SH-SY5Y (cell line): ENCODE measurements at regions not wholly inside any gene's neighbourhood (a gene's known extent, or its start where the extent isn't known, plus 50 kb on each side); places are given as distances from the start of the nearest gene placed in this dataset.

Experiments
- GATA2 ChIP-seq: IDR thresholded peaks from 2 replicates; pipeline ENCODE4 v1.6.1; 2011; ENCODE audit warnings: mild to moderate bottlenecking, low read depth, low read length
- GATA3 ChIP-seq: IDR thresholded peaks from 2 replicates; pipeline ENCODE4 v1.6.1; 2011; ENCODE audit warnings: low read depth, mild to moderate bottlenecking, low read length, moderate library complexity

DNA sequence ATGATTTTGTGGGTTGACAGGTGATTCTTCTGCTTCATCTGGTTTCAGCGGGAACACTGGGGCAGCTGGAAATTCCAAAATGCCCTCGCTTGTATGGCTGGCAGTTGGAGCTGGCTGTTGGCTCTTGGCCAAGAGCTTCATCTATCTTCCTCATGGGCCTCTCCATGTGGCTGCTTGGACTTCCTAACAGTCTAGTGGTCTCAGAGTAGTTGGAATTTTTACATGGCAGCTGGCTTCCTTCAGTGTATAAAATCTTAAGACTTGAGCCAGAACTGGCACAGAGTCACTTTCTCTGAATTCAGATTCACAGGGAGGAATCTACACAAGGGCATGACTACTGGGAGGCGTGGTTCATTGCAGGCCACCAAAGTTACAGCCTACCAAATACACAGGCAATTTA is 204.9 kb upstream of the RMST start:
- TF ChIP-seq GATA3 (no peak), GATA2 (no peak)

DNA sequence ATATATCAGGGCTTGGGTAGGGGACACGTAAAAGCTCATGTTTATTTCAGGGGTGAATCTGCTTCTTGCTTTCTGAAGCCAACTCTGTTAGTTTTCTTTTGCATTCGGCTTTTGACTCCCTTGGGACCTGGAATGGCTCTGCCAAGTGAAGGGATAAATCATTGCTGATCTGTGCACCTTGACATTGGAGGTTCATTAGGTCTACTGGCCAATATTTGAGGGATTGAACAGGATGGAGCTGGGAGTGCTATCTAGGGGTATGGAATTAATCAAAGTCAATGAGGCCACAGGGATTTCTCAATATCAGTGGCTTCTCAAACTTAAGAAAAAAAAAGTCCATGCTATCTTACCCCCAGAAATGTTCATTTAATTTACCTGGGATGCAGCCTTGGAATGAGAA is 203.5 kb upstream of the RMST start:
- no peak for TF ChIP-seq GATA3
- no peak for TF ChIP-seq GATA2

DNA sequence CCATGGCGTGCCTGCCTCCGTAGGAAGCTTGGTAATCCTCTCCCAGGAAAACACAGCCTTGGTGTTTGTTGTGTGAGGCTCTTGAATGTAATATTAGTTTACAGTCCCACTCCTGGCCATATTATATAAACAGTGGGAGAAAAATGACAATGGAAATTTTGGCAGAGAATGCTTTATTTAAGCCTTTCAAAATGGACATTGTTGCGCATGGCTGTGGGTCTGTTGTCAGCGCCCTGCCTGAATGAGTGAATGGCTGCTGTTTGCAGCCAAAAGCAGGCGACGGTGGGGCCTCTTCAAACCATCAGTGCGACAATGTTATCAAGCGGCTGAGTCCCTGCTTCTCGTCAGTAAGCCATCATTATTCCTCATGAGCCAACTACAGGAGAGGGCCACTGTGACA is 201.8 kb upstream of the RMST start:
- TF ChIP-seq GATA3 (no peak), GATA2 (no peak)

DNA sequence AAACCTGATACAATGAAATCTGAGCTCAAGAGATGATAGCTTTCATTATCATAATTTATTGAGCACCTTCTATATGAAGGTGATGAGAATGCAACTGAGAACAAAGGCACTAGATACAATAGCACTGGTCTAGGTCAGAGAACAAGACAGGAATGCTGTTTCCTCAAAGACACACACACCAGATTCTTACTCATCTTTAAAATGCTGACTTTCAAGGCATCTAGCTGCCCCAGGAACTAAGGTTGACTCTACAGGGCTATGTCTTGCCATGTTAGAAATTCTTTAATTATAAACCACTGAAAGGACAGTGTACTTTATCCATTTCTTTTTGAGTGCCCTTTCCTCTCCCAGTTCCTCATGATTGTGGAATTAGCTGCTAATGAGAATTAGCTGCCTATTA is 195.4 kb upstream of the RMST start:
- no peak for TF ChIP-seq GATA2
- no peak for TF ChIP-seq GATA3

DNA sequence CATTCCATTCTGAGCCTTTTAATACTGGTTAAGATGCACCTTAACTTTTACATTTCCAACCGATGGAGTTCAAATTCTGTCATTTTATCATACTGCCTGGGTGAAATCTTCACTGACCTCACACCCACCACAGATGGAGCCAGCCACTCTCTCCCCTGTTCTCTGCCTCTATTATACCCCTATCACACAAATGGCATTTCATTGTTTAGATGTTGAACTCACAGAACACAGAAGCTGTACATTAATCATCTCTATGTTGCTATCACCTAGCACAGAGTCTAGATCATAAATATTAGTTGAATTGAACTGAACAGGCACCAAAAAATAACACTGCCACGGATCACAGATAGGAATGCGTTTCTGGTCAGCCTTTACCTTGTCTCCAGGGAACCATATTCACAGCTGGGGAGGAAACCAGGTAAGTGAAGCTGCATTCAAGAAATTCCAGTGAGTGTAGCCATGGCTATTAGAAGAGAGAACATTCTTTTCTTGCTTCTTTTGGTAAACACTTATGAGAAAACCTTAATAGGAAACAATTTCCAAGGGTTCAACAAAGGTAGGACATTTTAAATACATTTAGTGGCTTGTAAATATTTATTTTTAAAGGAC is 194.9 kb upstream of the RMST start:
- TF ChIP-seq GATA2 (no peak), GATA3 (no peak)

DNA sequence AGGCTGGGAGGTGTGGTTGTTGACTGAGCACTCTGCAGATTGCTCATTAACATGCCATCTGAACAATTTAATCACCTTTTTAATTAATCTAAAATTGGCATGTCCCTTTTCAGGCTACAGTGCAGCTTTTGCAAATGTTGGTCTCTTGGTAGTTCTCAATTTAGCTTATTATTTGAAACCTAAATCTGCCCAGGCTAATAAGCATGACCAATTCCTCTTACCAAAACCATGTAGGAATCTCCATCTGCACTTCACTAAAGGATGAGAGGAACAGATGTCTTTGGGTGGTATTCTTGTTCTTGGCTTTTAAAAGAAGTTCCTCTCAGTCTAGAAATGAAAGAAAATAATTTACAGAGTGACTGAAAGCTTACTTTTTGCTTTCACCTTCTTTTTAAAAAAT is 190.1 kb upstream of the RMST start:
- TF ChIP-seq GATA3 (no peak), GATA2 (no peak)

DNA sequence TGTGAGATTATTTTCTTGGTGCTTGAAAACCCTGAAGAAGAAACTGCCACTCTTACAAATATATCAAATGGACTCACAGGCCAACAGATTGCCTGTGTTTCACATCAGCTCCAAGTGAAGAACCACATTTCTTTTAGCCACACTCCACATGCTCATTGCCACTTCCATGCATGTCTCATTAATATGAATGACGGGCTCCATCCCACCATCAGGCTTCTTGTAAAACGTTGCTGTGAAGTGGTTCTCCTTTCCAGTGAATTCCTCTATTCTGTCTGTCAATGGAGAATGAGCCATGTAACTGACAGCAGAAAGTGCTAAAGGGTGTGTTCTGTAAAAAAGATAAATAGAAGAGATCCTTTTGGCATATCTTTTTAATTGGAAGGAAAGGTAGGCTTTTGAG is 188.2 kb upstream of the RMST start:
- no peak for TF ChIP-seq GATA2
- no peak for TF ChIP-seq GATA3

DNA sequence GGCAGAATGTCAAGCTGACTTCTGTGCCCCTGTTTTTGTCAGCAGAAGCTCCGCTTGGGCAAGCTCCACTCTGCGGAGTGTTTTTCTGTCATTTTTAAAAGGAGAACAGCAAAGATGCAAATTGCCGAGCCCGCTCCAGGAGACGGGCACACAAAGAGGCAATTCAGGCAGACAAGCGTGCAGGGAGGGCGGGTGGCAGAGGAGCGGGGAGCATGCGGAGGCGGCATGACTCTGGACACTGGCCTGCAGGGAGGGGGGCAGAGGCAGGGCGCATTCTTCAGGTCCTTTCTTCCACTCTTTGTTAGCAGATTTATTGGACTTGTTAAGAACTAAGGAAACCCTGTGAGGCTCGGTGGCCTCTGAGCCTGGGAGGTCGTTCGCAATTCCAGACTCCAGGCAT is 187.3 kb upstream of the RMST start:
- no peak for TF ChIP-seq GATA2
- no peak for TF ChIP-seq GATA3

DNA sequence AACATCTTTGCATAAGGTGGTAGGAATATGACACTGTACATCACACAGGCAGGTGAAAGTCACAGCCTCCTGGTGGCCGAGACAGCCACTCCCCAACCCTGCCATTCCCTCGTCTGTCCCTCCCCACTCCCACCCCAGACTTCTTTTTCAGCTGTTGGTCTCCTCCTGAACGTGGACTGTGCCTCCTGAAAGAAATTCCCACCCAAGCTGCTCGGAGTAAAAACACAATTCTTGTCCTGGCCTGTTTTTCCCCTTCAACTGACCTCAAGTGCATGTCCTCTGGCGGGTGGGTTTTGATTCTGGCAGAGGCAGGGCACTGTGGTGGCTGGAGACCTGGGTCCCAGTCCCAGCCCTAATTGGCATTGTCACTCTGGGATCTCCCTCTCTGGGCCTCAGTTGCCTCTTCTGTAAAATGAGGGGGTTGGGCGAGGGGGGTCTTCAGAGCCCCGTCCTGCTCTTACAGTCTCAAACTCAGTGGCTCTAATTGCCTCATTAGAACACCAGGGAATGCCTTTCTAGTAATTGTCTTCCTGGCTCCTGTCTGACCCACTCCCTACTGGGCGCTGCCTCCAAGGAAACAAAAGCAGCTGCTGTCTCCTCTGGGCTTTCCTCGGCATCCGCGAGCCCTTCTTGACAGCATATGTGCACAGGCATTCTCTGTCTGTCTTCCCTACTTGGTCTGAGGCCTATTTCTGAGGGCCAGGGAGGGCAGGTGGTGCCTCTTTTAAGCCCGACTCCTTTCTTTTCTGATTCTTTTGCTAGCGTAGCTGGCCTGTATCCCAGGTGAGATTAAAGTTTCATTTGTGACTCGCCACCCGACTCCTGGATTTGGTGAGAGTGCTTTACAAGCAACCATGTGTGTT is 186.6 kb upstream of the RMST start:
- TF ChIP-seq GATA3 (no peak), GATA2 (no peak)

DNA sequence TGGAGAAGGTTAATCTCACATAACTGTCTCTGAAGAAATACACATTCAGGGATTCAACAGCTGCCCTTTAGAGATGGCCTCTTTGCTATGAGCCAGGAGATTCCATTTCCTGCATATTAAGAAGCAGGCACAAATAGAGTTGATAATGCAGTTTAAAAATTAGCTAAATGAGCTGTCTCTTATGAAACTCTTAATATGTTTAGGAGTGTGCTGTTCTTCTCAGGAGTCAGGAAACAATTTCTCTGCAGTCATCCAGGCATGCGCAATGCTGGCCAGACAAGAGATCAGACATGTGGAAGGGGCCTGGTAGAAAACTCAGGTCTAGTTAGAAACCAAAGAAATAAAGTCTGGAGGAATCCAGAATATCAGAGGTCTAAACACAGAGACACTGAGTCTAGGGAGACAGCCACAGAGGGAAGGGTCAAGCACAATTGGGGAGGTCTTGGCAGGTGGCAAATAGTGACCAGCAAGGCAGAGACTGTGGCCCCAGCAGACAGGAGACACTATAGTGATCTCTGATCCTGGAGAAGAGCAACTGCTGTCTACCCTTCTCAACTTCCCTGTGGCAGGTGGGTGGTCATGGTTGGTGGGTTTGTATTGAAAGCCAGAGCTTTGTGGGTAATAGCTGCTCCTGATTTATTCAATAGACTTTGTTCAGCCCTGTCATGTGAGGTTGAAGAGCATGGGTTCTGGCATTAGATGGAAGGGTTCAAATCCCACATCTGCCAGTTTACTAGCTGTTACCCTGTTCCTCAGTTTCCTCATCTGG is 185.8 kb upstream of the RMST start:
- TF ChIP-seq GATA3 (no peak), GATA2 (no peak)

DNA sequence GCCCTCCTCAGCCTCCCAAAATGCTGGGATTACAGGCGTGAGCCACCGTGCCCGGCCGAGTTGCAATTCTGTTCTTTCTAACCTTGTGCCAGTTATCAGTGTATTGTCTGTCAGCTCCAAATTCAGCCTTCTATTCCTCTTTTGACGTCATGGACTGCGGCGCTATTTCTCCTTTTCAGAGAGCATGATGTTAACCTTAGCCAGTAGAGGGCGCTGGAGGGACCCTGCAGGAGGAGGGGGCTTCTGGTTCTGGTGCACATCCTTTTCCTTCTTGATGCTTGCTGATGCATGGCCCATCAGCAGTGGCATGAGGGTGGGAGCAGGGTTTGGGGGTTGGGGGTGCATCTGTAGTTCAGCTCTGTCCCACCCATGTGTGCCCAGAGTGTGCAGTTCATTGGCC is 179.3 kb upstream of the RMST start:
- TF ChIP-seq GATA3 (no peak), GATA2 (no peak)

DNA sequence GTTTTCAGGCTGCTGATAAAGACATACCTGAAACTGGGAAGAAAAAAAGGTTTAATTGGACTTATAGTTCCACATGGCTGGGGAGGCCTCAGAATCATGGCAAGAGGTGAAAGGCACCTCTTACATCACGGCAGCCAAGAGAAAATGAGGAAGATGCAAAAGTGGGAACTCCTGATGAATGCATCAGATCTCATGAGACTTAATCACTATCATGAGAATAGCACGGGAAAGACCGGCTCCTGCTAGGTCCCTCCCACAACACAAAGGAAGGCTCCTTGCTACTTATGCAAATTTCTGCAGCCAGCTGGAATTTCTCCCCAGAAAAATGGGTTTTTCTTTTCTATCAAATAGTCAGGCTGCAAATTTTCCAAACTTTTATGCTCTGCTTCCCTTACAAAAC is 174.1 kb upstream of the RMST start:
- TF ChIP-seq GATA3 (no peak), GATA2 (no peak)

DNA sequence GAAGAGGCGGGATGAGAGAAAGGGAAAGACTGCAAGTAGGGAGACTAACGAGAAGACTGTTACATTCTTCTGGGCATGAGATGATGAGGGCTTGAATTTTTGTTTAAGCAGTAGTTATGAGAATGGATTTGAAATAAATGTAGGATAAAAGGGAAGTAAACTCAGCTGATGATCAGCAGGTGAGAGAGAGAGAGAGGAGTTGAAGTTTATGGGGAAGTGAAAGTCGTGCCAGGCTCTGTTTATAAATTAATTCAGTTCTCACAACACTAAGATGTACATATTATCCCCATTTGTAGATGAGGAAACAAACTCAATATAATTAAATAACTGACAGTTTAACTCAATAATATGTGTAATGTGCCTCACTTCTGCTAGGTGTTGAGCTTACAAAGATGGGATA is 170.0 kb upstream of the RMST start:
- TF ChIP-seq GATA3: no peak
- TF ChIP-seq GATA2: no peak

DNA sequence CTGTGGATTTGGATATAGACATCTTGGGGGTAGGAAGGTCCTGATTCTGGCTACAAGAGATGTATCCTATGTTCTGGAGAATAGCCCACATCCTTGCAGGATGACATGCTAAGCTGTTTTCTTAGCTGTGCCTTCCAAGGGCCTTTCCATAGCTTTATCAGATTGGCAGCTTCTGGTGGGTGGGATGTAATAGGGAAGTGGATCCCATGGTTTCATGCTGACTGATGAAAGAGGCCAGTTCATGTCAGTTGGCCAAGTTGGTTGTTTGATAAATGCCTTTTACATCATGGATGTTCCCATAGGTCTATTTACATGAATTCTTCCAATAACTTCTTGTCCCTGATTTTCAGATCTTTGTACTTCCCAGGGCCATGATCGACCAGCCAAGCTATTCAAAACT is 169.1 kb upstream of the RMST start:
- TF ChIP-seq GATA3: no peak
- no peak for TF ChIP-seq GATA2

DNA sequence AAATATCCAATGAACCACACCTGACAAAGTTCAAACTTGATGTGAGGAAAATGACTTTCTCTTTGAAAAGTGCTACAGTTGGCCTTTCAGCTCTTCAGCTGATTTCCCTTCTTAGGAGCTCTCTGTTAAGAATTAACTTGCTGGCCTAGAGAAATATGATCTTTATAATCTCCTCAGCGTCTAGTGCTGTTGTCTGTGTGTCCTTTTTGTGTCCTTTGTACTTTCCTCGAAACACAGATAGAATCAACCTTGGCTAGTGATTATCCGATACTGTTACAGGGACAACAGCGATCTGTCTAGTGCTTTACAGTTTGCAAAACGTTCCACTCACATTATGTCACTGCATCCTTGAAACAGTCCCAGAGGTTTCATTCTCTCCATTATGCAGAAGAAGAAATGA is 162.8 kb upstream of the RMST start:
- TF ChIP-seq GATA3 (no peak), GATA2 (no peak)
